HL-60 (cell line): ENCODE measurements at regions not wholly inside any gene's neighbourhood (a gene's known extent, or its start where the extent isn't known, plus 50 kb on each side); places are given as distances from the start of the nearest gene placed in this dataset.

Experiments
- DNase-seq, 2 experiments: peaks; one replicate each; pipeline ENCODE4 v3.0.0-alpha.2; 2010 to 2020; ENCODE audit warnings: low read depth in 1 of 2, low spot score in 1 of 2
- H3K27ac ChIP-seq: fragments of 250-450 bp; sonication (Bioruptor Pico); replicated peaks from 2 replicates; pipeline ENCODE4 v1.5.1; 2020; ENCODE audit warnings: mild to moderate bottlenecking, moderate library complexity
- H3K27me3 ChIP-seq: fragments of 250-450 bp; sonication (Bioruptor Pico); 2 replicates; pipeline ENCODE4 v1.5.1; 2021; ENCODE audit warnings: mild to moderate bottlenecking, moderate library complexity; ENCODE audit not compliant: insufficient read depth, poor library complexity, severe bottlenecking
- H3K4me3 ChIP-seq: replicated peaks from 2 replicates; pipeline ENCODE4 v1.5.1; 2011; ENCODE audit warnings: mild to moderate bottlenecking, control low read depth, low read length; ENCODE audit not compliant: insufficient read depth
- CTCF ChIP-seq: IDR thresholded peaks from one replicate; pipeline ENCODE4 v1.5.1; 2011; ENCODE audit warnings: low read length, control low read depth, inconsistent platforms; ENCODE audit not compliant: insufficient read depth
- GABPA ChIP-seq: IDR thresholded peaks from 2 replicates; pipeline ENCODE4 v1.6.1; 2012; ENCODE audit warnings: low read depth
- POLR2AphosphoS5 ChIP-seq: IDR thresholded peaks from 2 replicates; pipeline ENCODE4 v1.6.1; 2012; ENCODE audit warnings: low read depth
- REST ChIP-seq: IDR thresholded peaks from 2 replicates; pipeline ENCODE4 v1.6.1; 2012; ENCODE audit warnings: low read depth; ENCODE audit not compliant: insufficient replicate concordance
- SPI1 ChIP-seq: IDR thresholded peaks from 2 replicates; pipeline ENCODE4 v1.6.1; 2012; ENCODE audit warnings: low read depth, mild to moderate bottlenecking, borderline replicate concordance

DNA sequence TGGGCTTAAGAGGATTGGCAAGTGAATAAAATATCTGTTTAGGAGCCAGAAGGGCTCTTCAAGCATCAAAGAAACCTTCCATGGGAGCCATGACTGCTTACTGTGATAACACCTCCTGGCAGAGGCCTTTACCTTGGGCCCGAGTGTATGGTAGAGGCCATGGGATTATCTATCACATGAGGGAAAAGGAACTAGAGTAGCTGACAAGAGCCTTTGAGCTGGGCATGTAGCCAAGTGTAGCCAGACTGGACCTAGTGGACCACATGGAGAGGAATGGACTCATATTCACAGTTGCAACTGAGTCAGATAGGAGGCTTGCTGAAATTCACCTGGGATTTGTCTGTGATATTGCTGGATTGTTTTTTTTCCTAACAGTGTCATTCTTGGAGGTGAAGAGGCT is 276.0 kb upstream of the ZFHX3 start:
- Histone ChIP-seq H3K4me3 (no peak overlapping the region), H3K27ac (no peak overlapping the region), H3K27me3 (no peaks in the 10 kb centered on the region)
- TF ChIP-seq GABPA = no peak
- TF ChIP-seq POLR2AphosphoS5 = no peak
- TF ChIP-seq CTCF = no peak
- no peak for TF ChIP-seq SPI1
- TF ChIP-seq REST = no peak
- no peak for DNase-seq

DNA sequence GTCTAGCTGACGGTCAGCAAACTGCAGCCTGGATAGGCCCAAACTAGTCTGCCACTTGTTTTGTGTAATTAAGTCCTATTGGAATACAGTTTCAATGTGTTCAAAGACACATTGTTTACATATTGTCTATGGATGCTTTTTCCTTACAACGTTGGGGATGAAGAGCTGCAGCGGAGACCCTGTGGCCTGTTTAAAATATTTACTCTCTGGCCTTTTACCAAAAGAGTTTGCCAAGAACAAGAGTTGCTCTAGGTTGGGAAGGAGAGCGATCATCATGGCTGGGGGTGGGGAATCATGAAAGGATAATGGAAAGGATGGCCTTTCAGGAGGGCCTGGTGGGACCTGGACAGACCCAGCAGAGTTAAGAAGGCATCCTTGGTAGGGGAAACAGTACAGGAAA is 274.9 kb upstream of the ZFHX3 start:
- no peak for TF ChIP-seq GABPA
- TF ChIP-seq REST = no peak
- TF ChIP-seq POLR2AphosphoS5 = no peak
- TF ChIP-seq SPI1 = no peak
- no peak for TF ChIP-seq CTCF
- no peak overlapping the region for H3K4me3 ChIP-seq
- H3K27ac ChIP-seq = no peak overlapping the region
- no peak for DNase-seq
- H3K27me3 ChIP-seq = no peaks in the 10 kb centered on the region

DNA sequence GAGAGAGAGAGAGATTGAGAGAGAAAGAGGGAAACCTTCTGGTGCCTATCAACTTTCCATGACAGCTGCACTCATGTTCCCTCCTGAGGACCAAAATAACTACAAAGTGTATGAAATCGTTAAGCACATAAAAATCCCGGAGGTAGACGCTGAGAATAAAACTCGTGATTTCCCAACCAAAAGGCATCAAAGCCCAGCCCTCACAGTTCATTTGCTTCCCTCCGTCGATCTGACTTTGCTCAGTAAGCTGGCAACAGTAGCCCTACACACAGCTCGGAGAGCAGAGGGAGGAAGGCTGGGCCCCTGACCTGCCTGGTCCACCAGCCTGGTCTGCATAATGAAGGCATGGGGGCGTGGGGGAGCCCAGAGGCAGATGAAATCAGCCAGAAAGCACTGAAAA is 273.9 kb upstream of the ZFHX3 start:
- DNase-seq = no peak

More for the DNA sequence above, 273.9 kb upstream of the ZFHX3 start:
- no peak overlapping the region for H3K27ac ChIP-seq
- TF ChIP-seq SPI1 (no peak), GABPA (no peak), POLR2AphosphoS5 (no peak), CTCF (no peak), REST (no peak)
- no peaks in the 10 kb centered on the region for H3K27me3 ChIP-seq
- H3K4me3 ChIP-seq = no peak overlapping the region
